ENCODE measurements at regions not wholly inside any gene's neighbourhood (a gene's known extent, or its start where the extent isn't known, plus 50 kb on each side); places are given as distances from the start of the nearest gene placed in this dataset.

DNA sequence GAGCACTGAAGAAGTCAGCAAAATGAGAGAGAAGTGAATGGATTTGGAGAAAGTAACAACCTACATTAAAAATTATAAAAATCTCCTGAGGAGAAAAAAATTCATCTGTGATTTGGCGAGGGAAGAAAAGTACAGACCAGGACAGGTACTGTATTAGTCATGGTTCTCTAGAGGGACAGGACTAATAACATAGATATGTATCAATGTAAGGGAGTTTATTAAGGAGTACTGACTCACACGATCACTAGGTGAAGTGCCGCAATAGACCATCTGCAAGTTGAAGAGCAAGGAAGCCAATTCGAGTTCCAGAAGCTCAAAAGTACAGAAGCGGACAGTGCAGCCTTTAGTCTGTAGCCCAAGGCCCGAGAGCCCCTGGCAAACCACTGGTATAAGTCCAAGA lies 1004.4 kb upstream of the ALCAM start:
- H3K14ac ChIP-seq (ENCODE audit: low read length) = no peak overlapping the region
- H3K23ac ChIP-seq (ENCODE audit: low read depth, low read length, poor library complexity) = no peak overlapping the region
- no peak overlapping the region for H4K91ac ChIP-seq (ENCODE audit: low read depth, low read length, poor library complexity)
- H2BK120ac ChIP-seq (ENCODE audit: low read depth, low read length) = no peak overlapping the region
- H4K8ac ChIP-seq (ENCODE audit: low read depth, low read length) = no peak overlapping the region
- no peak overlapping the region for H3K4me3 ChIP-seq (ENCODE audit: low read length in 2 of 2)
- no peaks in the 10 kb centered on the region for H3K9me3 ChIP-seq (replicated peaks in 1 of 2; ENCODE audit: control insufficient read depth in 2 of 2, insufficient read depth in 1 of 2, low read depth in 1 of 2, low read length in 2 of 2)
- no peak overlapping the region for H2BK5ac ChIP-seq (ENCODE audit: low read length)
- WGBS, 2 donors (ENCODE audit: extremely low coverage in 2 of 2, insufficient read length in 2 of 2, insufficient replicate concordance in 1 of 2) = no CpG with 5 or more reads among the region's 6 CpGs
- no peaks in the 10 kb centered on the region for H3K79me1 ChIP-seq (ENCODE audit: low read depth, low read length)
- H3K27ac ChIP-seq (replicated peaks; ENCODE audit: low read length) = no peak overlapping the region
- H2AK5ac ChIP-seq (ENCODE audit: low read depth, low read length) = no peak overlapping the region
- H3K4me1 ChIP-seq (ENCODE audit: control insufficient read depth in 2 of 2, insufficient read depth in 1 of 2, low read depth in 1 of 2, low read length in 2 of 2) = no peaks in the 10 kb centered on the region
- H3K4ac ChIP-seq (ENCODE audit: low read length) = no peak overlapping the region
- no peak overlapping the region for H3K9ac ChIP-seq (ENCODE audit: low read depth, low read length, poor library complexity)
- H3K18ac ChIP-seq (ENCODE audit: low read length) = no peak overlapping the region
- no peak overlapping the region for H2AFZ ChIP-seq (ENCODE audit: low read length)
- no peaks in the 10 kb centered on the region for H3K27me3 ChIP-seq (ENCODE audit: control insufficient read depth in 3 of 3, insufficient read depth in 3 of 3, low read depth in 1 of 3, low read length in 3 of 3)
- H3K4me2 ChIP-seq (ENCODE audit: insufficient read depth, low read length, poor library complexity, severe bottlenecking) = no peak overlapping the region
- no peak overlapping the region for H2BK15ac ChIP-seq (ENCODE audit: low read length)
- no peak overlapping the region for H2BK12ac ChIP-seq (ENCODE audit: low read length)
- no peaks in the 10 kb centered on the region for H3K36me3 ChIP-seq (replicated peaks in 1 of 2; ENCODE audit: control insufficient read depth in 2 of 2, insufficient read depth in 2 of 2, low read length in 2 of 2)
- DNase-seq (ENCODE audit: low spot score) = no peak

DNA sequence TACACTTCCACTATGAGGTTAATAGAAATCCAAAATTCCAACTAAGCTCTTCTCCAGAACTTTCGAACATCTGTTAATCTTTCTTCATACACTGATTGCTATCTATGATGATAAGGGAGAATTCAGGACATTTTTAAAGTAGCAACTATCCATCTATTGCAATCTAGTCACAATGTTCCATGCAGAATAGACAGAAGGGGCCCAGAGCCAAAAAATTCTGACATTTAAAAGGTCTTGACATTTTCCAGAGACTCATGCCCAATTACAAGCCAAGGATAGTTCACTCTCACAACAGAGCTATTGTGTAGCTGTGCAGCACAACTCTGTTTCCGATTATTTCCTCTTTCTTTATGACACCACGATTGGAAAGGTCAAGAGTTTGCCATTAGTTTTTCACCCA lies 999.7 kb upstream of the ALCAM start:
- no peaks in the 10 kb centered on the region for H3K27me3 ChIP-seq (ENCODE audit: control insufficient read depth in 3 of 3, insufficient read depth in 3 of 3, low read depth in 1 of 3, low read length in 3 of 3)
- no peak overlapping the region for H3K4me2 ChIP-seq (ENCODE audit: insufficient read depth, low read length, poor library complexity, severe bottlenecking)
- H4K8ac ChIP-seq (ENCODE audit: low read depth, low read length) = no peak overlapping the region
- WGBS, 2 donors (ENCODE audit: extremely low coverage in 2 of 2, insufficient read length in 2 of 2, insufficient replicate concordance in 1 of 2) = no CpG with 5 or more reads among the region's 3 CpGs
- no peaks in the 10 kb centered on the region for H3K79me1 ChIP-seq (ENCODE audit: low read depth, low read length)
- H2BK5ac ChIP-seq (ENCODE audit: low read length) = no peak overlapping the region
- H2AFZ ChIP-seq (ENCODE audit: low read length) = no peak overlapping the region
- no peak overlapping the region for H2BK12ac ChIP-seq (ENCODE audit: low read length)
- H3K9me3 ChIP-seq (replicated peaks in 1 of 2; ENCODE audit: control insufficient read depth in 2 of 2, insufficient read depth in 1 of 2, low read depth in 1 of 2, low read length in 2 of 2) = no peaks in the 10 kb centered on the region
- H2AK5ac ChIP-seq (ENCODE audit: low read depth, low read length) = no peak overlapping the region
- H3K18ac ChIP-seq (ENCODE audit: low read length) = no peak overlapping the region
- DNase-seq (ENCODE audit: low spot score) = no peak
- no peaks in the 10 kb centered on the region for H3K36me3 ChIP-seq (replicated peaks in 1 of 2; ENCODE audit: control insufficient read depth in 2 of 2, insufficient read depth in 2 of 2, low read length in 2 of 2)
- no peaks in the 10 kb centered on the region for H3K4me1 ChIP-seq (ENCODE audit: control insufficient read depth in 2 of 2, insufficient read depth in 1 of 2, low read depth in 1 of 2, low read length in 2 of 2)
- H3K27ac ChIP-seq (replicated peaks; ENCODE audit: low read length) = no peak overlapping the region
- H3K9ac ChIP-seq (ENCODE audit: low read depth, low read length, poor library complexity) = no peak overlapping the region
- H3K23ac ChIP-seq (ENCODE audit: low read depth, low read length, poor library complexity) = no peak overlapping the region
- H3K4me3 ChIP-seq (ENCODE audit: low read length in 2 of 2) = no peak overlapping the region
- no peak overlapping the region for H3K14ac ChIP-seq (ENCODE audit: low read length)
- no peak overlapping the region for H4K91ac ChIP-seq (ENCODE audit: low read depth, low read length, poor library complexity)
- no peak overlapping the region for H3K4ac ChIP-seq (ENCODE audit: low read length)
- H2BK15ac ChIP-seq (ENCODE audit: low read length) = no peak overlapping the region
- no peak overlapping the region for H2BK120ac ChIP-seq (ENCODE audit: low read depth, low read length)

DNA sequence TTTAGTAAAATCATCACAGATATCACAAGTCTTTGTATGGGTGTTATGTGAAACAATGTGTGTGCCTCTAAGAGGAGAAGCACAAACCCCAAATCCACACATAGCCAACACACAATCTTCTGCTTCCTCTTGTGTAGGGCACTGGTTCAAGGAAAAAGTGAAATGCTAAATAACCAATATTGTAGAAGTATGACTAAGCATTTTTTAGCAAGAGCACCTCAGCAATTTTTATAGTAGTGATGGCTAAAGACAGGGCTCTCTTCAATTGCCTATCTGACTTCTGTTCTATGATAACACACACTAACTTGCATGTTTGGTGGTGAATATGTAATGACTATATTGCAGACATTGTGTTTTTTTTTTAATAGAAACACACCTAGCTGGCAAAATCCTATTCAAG lies 997.9 kb upstream of the ALCAM start:
- Histone ChIP-seq H4K91ac (ENCODE audit: low read depth, low read length, poor library complexity) (no peak overlapping the region), H3K27ac (replicated peaks; ENCODE audit: low read length) (no peak overlapping the region), H3K18ac (ENCODE audit: low read length) (no peak overlapping the region), H3K4ac (ENCODE audit: low read length) (no peak overlapping the region), H3K9me3 (replicated peaks in 1 of 2; ENCODE audit: control insufficient read depth in 2 of 2, insufficient read depth in 1 of 2, low read depth in 1 of 2, low read length in 2 of 2) (no peaks in the 10 kb centered on the region), H3K4me1 (ENCODE audit: control insufficient read depth in 2 of 2, insufficient read depth in 1 of 2, low read depth in 1 of 2, low read length in 2 of 2) (no peaks in the 10 kb centered on the region), H2AFZ (ENCODE audit: low read length) (no peak overlapping the region), H3K4me2 (ENCODE audit: insufficient read depth, low read length, poor library complexity, severe bottlenecking) (no peak overlapping the region), H3K23ac (ENCODE audit: low read depth, low read length, poor library complexity) (no peak overlapping the region), H3K27me3 (ENCODE audit: control insufficient read depth in 3 of 3, insufficient read depth in 3 of 3, low read depth in 1 of 3, low read length in 3 of 3) (no peaks in the 10 kb centered on the region), H2BK12ac (ENCODE audit: low read length) (no peak overlapping the region), H3K14ac (ENCODE audit: low read length) (no peak overlapping the region), H3K36me3 (replicated peaks in 1 of 2; ENCODE audit: control insufficient read depth in 2 of 2, insufficient read depth in 2 of 2, low read length in 2 of 2) (no peaks in the 10 kb centered on the region), H2BK120ac (ENCODE audit: low read depth, low read length) (no peak overlapping the region), H2AK5ac (ENCODE audit: low read depth, low read length) (no peak overlapping the region), H2BK15ac (ENCODE audit: low read length) (no peak overlapping the region), H3K79me1 (ENCODE audit: low read depth, low read length) (no peaks in the 10 kb centered on the region), H3K9ac (ENCODE audit: low read depth, low read length, poor library complexity) (no peak overlapping the region), H4K8ac (ENCODE audit: low read depth, low read length) (no peak overlapping the region), H3K4me3 (ENCODE audit: low read length in 2 of 2) (no peak overlapping the region), H2BK5ac (ENCODE audit: low read length) (no peak overlapping the region)
- no peak for DNase-seq (ENCODE audit: low spot score)

DNA sequence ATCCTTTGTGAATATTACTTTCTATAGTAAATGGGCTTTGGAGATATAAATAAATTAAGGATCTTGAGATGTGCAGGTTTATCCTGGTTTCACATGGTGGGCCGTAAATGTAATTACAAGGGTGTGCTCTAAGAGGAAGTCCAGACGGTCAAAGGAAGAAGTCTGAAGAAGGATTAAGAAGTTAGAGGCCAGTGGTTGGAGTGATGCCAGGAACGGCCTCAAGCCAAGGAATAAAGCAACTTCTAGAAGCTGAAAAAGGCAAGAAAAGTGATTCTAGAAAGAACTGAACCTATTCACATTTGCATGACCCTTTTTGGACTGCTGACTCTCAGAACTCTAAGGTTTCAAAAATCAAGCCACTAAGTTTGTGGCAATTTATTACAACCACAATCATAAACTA lies 981.3 kb upstream of the ALCAM start:
- H2AK5ac ChIP-seq (ENCODE audit: low read depth, low read length) = no peak overlapping the region
- H3K27me3 ChIP-seq (ENCODE audit: control insufficient read depth in 3 of 3, insufficient read depth in 3 of 3, low read depth in 1 of 3, low read length in 3 of 3) = no peaks in the 10 kb centered on the region
- no peaks in the 10 kb centered on the region for H3K36me3 ChIP-seq (replicated peaks in 1 of 2; ENCODE audit: control insufficient read depth in 2 of 2, insufficient read depth in 2 of 2, low read length in 2 of 2)
- no peak overlapping the region for H3K18ac ChIP-seq (ENCODE audit: low read length)
- no peak overlapping the region for H3K4ac ChIP-seq (ENCODE audit: low read length)
- no peak overlapping the region for H2BK12ac ChIP-seq (ENCODE audit: low read length)
- no peaks in the 10 kb centered on the region for H3K4me1 ChIP-seq (ENCODE audit: control insufficient read depth in 2 of 2, insufficient read depth in 1 of 2, low read depth in 1 of 2, low read length in 2 of 2)
- no peak overlapping the region for H3K4me3 ChIP-seq (ENCODE audit: low read length in 2 of 2)
- H4K91ac ChIP-seq (ENCODE audit: low read depth, low read length, poor library complexity) = no peak overlapping the region
- DNase-seq (ENCODE audit: low spot score) = no peak
- no peak overlapping the region for H3K27ac ChIP-seq (replicated peaks; ENCODE audit: low read length)
- no peak overlapping the region for H3K14ac ChIP-seq (ENCODE audit: low read length)
- no peak overlapping the region for H2AFZ ChIP-seq (ENCODE audit: low read length)
- no peaks in the 10 kb centered on the region for H3K9me3 ChIP-seq (replicated peaks in 1 of 2; ENCODE audit: control insufficient read depth in 2 of 2, insufficient read depth in 1 of 2, low read depth in 1 of 2, low read length in 2 of 2)
- no peak overlapping the region for H4K8ac ChIP-seq (ENCODE audit: low read depth, low read length)
- no peak overlapping the region for H3K23ac ChIP-seq (ENCODE audit: low read depth, low read length, poor library complexity)
- no peak overlapping the region for H3K4me2 ChIP-seq (ENCODE audit: insufficient read depth, low read length, poor library complexity, severe bottlenecking)
- no peak overlapping the region for H2BK120ac ChIP-seq (ENCODE audit: low read depth, low read length)
- H3K9ac ChIP-seq (ENCODE audit: low read depth, low read length, poor library complexity) = no peak overlapping the region
- no CpG with 5 or more reads among the region's 3 CpGs for WGBS, 2 donors (ENCODE audit: extremely low coverage in 2 of 2, insufficient read length in 2 of 2, insufficient replicate concordance in 1 of 2)
- no peak overlapping the region for H2BK5ac ChIP-seq (ENCODE audit: low read length)
- H2BK15ac ChIP-seq (ENCODE audit: low read length) = no peak overlapping the region
- H3K79me1 ChIP-seq (ENCODE audit: low read depth, low read length) = no peaks in the 10 kb centered on the region
